ENCODE measurements at regions not wholly inside any gene's neighbourhood (a gene's known extent, or its start where the extent isn't known, plus 50 kb on each side); places are given as distances from the start of the nearest gene placed in this dataset.
"Not testable (repeated sequence)": the region's sequence is repeated elsewhere in the genome, so short reads cannot be mapped to it uniquely, and the experiment has no call there.

DNA sequence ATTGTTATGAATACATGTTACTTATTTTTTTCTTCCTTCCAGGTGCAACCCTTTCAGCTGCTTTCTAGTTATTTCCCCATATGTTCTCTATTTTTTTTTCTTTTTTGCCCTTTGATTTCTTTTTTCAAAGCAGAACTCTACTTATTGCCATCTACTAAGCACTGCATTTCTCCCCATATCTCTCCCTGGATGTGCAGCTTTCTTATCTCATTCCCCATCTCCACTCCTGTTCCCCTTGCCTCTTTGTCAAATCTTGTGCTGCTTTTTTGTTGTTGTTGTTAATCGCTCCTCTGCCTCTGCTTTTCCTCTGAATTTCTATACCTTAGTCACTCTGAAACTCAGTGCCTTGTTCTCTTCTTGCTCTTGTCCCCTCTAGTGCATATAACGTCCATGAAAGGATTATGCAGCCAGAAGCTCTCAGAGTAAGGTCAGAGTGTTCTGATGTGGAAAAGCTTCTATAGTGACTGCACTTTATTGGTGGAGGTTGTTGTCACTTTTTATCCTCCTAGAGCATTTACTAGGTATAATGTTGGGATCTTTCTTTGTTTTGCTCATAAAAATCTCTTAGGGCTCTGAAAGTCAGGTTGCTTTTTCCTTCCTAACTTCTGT is 51.1 kb upstream of the JADE1 start:
- Mint-ChIP-seq H3K4me1 (ENCODE audit: unreplicated experiment) (peaks cover 12% of the 10 kb centered on the region), H3K4me3 (no peak overlapping the region), H3K9me3 (no peaks in the 10 kb centered on the region), H3K27ac (no peak overlapping the region), H3K36me3 (no peaks in the 10 kb centered on the region), H3K27me3 (no peaks in the 10 kb centered on the region)
- DNase-seq (ENCODE audit: extremely low spot score, unreplicated experiment) = no peak
- TF ChIP-seq, protein P1, sequence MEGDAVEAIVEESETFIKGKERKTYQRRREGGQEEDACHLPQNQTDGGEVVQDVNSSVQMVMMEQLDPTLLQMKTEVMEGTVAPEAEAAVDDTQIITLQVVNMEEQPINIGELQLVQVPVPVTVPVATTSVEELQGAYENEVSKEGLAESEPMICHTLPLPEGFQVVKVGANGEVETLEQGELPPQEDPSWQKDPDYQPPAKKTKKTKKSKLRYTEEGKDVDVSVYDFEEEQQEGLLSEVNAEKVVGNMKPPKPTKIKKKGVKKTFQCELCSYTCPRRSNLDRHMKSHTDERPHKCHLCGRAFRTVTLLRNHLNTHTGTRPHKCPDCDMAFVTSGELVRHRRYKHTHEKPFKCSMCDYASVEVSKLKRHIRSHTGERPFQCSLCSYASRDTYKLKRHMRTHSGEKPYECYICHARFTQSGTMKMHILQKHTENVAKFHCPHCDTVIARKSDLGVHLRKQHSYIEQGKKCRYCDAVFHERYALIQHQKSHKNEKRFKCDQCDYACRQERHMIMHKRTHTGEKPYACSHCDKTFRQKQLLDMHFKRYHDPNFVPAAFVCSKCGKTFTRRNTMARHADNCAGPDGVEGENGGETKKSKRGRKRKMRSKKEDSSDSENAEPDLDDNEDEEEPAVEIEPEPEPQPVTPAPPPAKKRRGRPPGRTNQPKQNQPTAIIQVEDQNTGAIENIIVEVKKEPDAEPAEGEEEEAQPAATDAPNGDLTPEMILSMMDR (conservative IDR thresholded peaks at IDR 0.05) = no peak

DNA sequence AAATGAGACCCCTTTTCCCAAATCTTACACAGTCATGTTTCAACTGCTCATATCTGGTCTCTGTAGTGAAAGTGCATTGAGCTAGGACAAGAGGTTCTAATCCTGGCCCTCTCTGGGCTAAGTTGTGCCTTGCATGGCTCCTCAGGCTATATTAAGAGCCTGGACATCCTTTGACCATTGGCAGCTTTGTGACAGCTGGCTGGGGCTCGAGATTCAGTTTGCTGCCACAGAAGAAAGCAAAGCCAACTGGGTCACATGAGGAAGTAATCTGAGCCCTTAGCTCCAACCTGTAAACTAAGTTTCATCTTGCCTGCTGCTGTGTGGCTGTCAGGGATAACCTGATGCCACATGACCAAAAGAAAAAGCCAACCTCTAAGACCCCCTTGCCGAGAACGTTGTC is 51.8 kb upstream of the JADE1 start:
- no peaks in the 10 kb centered on the region for H3K27me3 Mint-ChIP-seq
- no peak overlapping the region for H3K27ac Mint-ChIP-seq
- no peaks in the 10 kb centered on the region for H3K36me3 Mint-ChIP-seq
- TF ChIP-seq, protein P1 (conservative IDR thresholded peaks at IDR 0.05) = no peak
- peaks cover 12% of the 10 kb centered on the region for H3K4me1 Mint-ChIP-seq (ENCODE audit: unreplicated experiment)
- no peak overlapping the region for H3K4me3 Mint-ChIP-seq
- no peak for DNase-seq (ENCODE audit: extremely low spot score, unreplicated experiment)
- H3K9me3 Mint-ChIP-seq = no peaks in the 10 kb centered on the region

DNA sequence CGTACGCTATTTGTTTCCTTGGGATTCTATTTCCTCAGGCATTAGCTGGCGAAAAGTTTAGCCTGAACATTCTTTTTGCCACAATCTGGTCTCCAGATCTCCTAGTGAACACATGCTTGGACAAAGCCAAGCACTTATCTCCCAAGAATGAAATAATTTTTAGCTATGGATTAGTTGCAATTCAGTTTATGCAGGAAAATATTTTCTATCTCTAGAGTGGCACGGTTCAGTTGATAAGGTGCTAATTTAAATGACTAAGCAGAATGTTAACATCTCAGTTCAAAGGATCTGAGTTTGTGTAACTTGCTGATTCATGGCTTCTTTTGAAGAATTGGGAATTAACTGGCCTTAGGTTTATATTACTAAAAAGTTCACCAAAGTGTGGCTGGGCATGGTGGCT is 58.1 kb upstream of the JADE1 start:
- H3K36me3 Mint-ChIP-seq = no peaks in the 10 kb centered on the region
- TF ChIP-seq, protein P1 (conservative IDR thresholded peaks at IDR 0.05) = no peak
- H3K27ac Mint-ChIP-seq = no peak overlapping the region
- no peak overlapping the region for H3K4me3 Mint-ChIP-seq
- no peaks in the 10 kb centered on the region for H3K9me3 Mint-ChIP-seq
- DNase-seq (ENCODE audit: extremely low spot score, unreplicated experiment) = no peak
- H3K27me3 Mint-ChIP-seq = no peaks in the 10 kb centered on the region
- H3K4me1 Mint-ChIP-seq (ENCODE audit: unreplicated experiment) = no peaks in the 10 kb centered on the region

DNA sequence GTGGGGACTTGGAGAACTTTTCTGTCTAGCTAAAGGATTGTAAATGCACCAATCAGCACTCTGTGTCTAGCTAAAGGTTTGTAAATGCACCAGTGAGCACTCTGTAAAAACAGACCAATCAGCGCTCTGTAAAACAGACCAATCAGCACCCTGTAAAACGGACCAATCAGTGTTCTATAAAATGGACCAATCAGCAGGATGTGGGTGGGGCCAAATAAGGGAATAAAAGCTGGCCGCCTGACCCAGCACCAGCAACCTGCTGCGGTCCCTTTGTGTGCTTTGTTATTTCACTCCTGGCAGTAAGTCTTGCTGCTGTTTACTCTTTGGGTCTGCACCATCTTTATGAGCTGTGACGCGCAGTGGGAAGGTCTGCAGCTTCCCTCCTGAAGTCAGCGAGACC is 67.8 kb upstream of the JADE1 start:
- not testable (repeated sequence) for H3K4me1 Mint-ChIP-seq (ENCODE audit: unreplicated experiment); H3K27me3 Mint-ChIP-seq; H3K4me3 Mint-ChIP-seq; DNase-seq (ENCODE audit: extremely low spot score, unreplicated experiment); H3K9me3 Mint-ChIP-seq; H3K36me3 Mint-ChIP-seq; H3K27ac Mint-ChIP-seq

DNA sequence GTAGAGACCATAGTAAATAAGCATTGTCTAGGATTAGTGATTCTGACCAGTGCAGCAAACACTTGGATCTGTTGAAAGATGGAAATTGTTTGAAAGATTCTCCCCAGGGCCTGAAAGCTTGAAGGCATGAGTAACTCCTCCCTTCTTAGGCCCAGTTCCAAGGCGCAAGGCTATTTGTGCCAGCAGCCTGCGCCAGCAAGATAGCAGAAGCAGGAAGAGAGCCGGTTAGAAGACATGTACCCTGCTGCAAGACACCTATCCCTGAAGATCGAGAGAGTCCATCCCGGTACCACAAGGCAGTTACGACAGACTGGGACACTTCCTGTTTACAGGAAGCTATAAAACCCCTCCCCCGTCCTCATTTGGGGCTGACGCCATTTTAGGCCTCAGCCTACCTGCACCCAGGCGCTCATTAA is 72.4 kb upstream of the JADE1 start:
- Mint-ChIP-seq H3K27ac (no peak overlapping the region), H3K4me3 (no peak overlapping the region), H3K4me1 (ENCODE audit: unreplicated experiment) (peaks cover 3% of the 10 kb centered on the region), H3K9me3 (no peaks in the 10 kb centered on the region), H3K36me3 (no peaks in the 10 kb centered on the region), H3K27me3 (no peaks in the 10 kb centered on the region)
- DNase-seq (ENCODE audit: extremely low spot score, unreplicated experiment) = no peak
- TF ChIP-seq, protein P1 (conservative IDR thresholded peaks at IDR 0.05) = no peak

DNA sequence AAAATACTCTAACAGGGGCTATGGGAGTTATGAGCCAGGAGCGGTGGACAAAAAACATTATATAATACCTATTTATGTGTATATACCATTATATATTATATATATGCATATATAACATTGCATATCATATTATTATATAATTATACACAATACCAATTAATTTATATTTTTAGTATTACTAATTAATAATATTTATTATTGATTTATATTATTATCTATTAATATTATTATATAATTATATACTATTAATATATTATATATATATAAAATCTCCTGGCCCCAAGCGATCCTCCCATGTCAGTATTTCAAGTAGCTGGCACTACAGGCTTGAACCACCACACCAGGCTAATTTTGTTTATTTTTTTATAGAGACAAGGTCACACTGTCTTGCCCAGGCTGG is 73.8 kb upstream of the JADE1 start:
- Mint-ChIP-seq H3K36me3 (no peaks in the 10 kb centered on the region), H3K27ac (no peak overlapping the region), H3K4me3 (no peak overlapping the region), H3K27me3 (no peaks in the 10 kb centered on the region), H3K9me3 (no peaks in the 10 kb centered on the region), H3K4me1 (ENCODE audit: unreplicated experiment) (peaks cover 3% of the 10 kb centered on the region)
- DNase-seq (ENCODE audit: extremely low spot score, unreplicated experiment) = no peak
- TF ChIP-seq, protein P1 (conservative IDR thresholded peaks at IDR 0.05) = no peak

Measured in type B pancreatic cell (in vitro differentiated cells).